IMR-90 (cell line): ENCODE measurements at regions not wholly inside any gene's neighbourhood (a gene's known extent, or its start where the extent isn't known, plus 50 kb on each side); places are given as distances from the start of the nearest gene placed in this dataset.

Source experiments
- ATAC-seq: fragments of 200-7000 bp; cut with Tn5 transposase; 2 replicates; pipeline ENCODE4 v1.9.1; 2020; ENCODE audit warnings: low read depth, mild to moderate bottlenecking, moderate library complexity
- BruUV-seq: library from RNA; stranded (reverse); fragments of 400-500 nt; replicated peaks from 2 replicates; lab custom pipeline; 2021; lab: Mats Ljungman, UMichigan
- CTCF ChIA-PET: fragments of 300-600 bp; formaldehyde crosslinking; extraction: SDS; loops from one replicate; lab custom pipeline; 2021; ENCODE audit warnings: antibody characterized with exemption; lab: Yijun Ruan, JAX
- POLR2A ChIA-PET: fragments of 300-600 bp; sonication (Branson Sonifier 250); formaldehyde crosslinking; loops from one replicate; lab custom pipeline; 2022; ENCODE audit warnings: antibody characterized with exemption; ENCODE audit not compliant: unreplicated experiment; lab: Charles Lee
- DNase-seq: peaks from one replicate; pipeline ENCODE4 v3.0.0; 2013
- H2AFZ ChIP-seq: replicated peaks from 2 replicates; pipeline ENCODE3; 2013; ENCODE audit warnings: low read length, mild to moderate bottlenecking; ENCODE audit not compliant: poor library complexity
- H2AK5ac ChIP-seq: 2 replicates; pipeline ENCODE4 v1.6.1; 2013; ENCODE audit warnings: low read depth, low read length, inconsistent platforms
- H2AK9ac ChIP-seq: replicated peaks from 2 replicates; pipeline ENCODE3; 2013; ENCODE audit warnings: mild to moderate bottlenecking, low read depth, low read length, moderate library complexity; ENCODE audit not compliant: poor library complexity
- H2BK120ac ChIP-seq: 2 replicates; pipeline ENCODE4 v1.6.1; 2013; ENCODE audit warnings: low read depth, low read length, inconsistent platforms
- H2BK15ac ChIP-seq: 3 replicates; pipeline ENCODE4 v1.6.1; 2013; ENCODE audit warnings: low read depth, low read length, inconsistent platforms
- H2BK20ac ChIP-seq: 2 replicates; pipeline ENCODE4 v1.6.1; 2013; ENCODE audit warnings: low read depth, mild to moderate bottlenecking, inconsistent platforms, low read length, moderate library complexity
- H2BK5ac ChIP-seq: 2 replicates; pipeline ENCODE4 v1.6.1; 2013; ENCODE audit warnings: mild to moderate bottlenecking, low read depth, low read length, inconsistent platforms; ENCODE audit not compliant: poor library complexity, severe bottlenecking
- H3K14ac ChIP-seq: replicated peaks from 2 replicates; pipeline ENCODE4 v1.6.1; 2013; ENCODE audit warnings: low read depth, low read length, inconsistent platforms
- H3K18ac ChIP-seq: 2 replicates; pipeline ENCODE4 v1.6.1; 2013; ENCODE audit warnings: low read depth, low read length, control low read depth
- H3K23ac ChIP-seq: 2 replicates; pipeline ENCODE4 v1.6.1; 2013; ENCODE audit warnings: low read depth, low read length, inconsistent platforms
- H3K27ac ChIP-seq: 2 replicates; pipeline ENCODE4 v1.5.1; 2013; ENCODE audit warnings: mild to moderate bottlenecking, control low read depth, low read length; ENCODE audit not compliant: insufficient read depth
- H3K27me3 ChIP-seq: 2 replicates; pipeline ENCODE4 v1.6.1; 2013; ENCODE audit warnings: low read length; ENCODE audit not compliant: control insufficient read depth, insufficient read depth
- H3K36me3 ChIP-seq: 2 replicates; pipeline ENCODE4 v1.6.1; 2013; ENCODE audit warnings: low read length, mixed read lengths; ENCODE audit not compliant: control insufficient read depth, insufficient read depth
- H3K4ac ChIP-seq: 2 replicates; pipeline ENCODE4 v1.6.1; 2013; ENCODE audit warnings: low read depth, low read length, inconsistent platforms
- H3K4me1 ChIP-seq: 2 replicates; pipeline ENCODE4 v1.6.1; 2013; ENCODE audit warnings: low read length, mixed read lengths; ENCODE audit not compliant: control insufficient read depth, insufficient read depth
- H3K4me2 ChIP-seq: 2 replicates; pipeline ENCODE4 v1.6.1; 2013; ENCODE audit warnings: low read depth, mild to moderate bottlenecking, control low read depth, low read length, moderate library complexity
- H3K4me3 ChIP-seq: 2 replicates; pipeline ENCODE4 v1.5.1; 2013; ENCODE audit warnings: low read depth, mild to moderate bottlenecking, control low read depth, low read length, moderate library complexity; ENCODE audit not compliant: insufficient read depth
- H3K56ac ChIP-seq: 2 replicates; pipeline ENCODE4 v1.6.1; 2013; ENCODE audit warnings: low read length, inconsistent platforms; ENCODE audit not compliant: insufficient read depth; ENCODE audit errors: extremely low read depth
- H3K79me1 ChIP-seq, 2 experiments: 2 replicates each; pipeline ENCODE4 v1.6.1; 2013; ENCODE audit warnings: low read length in 2 of 2, inconsistent platforms in 1 of 2, low read depth in 1 of 2
- H3K9ac ChIP-seq: 2 replicates; pipeline ENCODE4 v1.6.1; 2013; ENCODE audit warnings: low read depth, low read length, control low read depth
- H3K9me1 ChIP-seq: 2 replicates; pipeline ENCODE4 v1.6.1; 2013; ENCODE audit warnings: low read length, inconsistent platforms; ENCODE audit not compliant: insufficient read depth
- H3K9me3 ChIP-seq: 2 replicates; pipeline ENCODE4 v1.6.1; 2013; ENCODE audit warnings: low read length; ENCODE audit not compliant: control insufficient read depth, insufficient read depth
- H4K20me1 ChIP-seq: 2 replicates; pipeline ENCODE4 v1.6.1; 2013; ENCODE audit warnings: low read length, inconsistent platforms; ENCODE audit not compliant: insufficient read depth
- H4K5ac ChIP-seq: 2 replicates; pipeline ENCODE4 v1.6.1; 2013; ENCODE audit warnings: mild to moderate bottlenecking, low read depth, low read length, control low read depth
- H4K8ac ChIP-seq, 2 experiments: 2 replicates each; pipeline ENCODE4 v1.6.1; 2013; ENCODE audit warnings: low read depth in 2 of 2, low read length in 2 of 2, control low read depth in 1 of 2, inconsistent platforms in 1 of 2
- H4K91ac ChIP-seq: 2 replicates; pipeline ENCODE4 v1.6.1; 2013; ENCODE audit warnings: low read depth, low read length, inconsistent platforms; ENCODE audit not compliant: insufficient read depth
- BHLHE40 ChIP-seq: fragments of 150-350 bp; IDR thresholded peaks from 2 replicates; pipeline ENCODE4 v1.6.1; 2016; ENCODE audit warnings: mild to moderate bottlenecking, low read depth, low read length
- CEBPB ChIP-seq: IDR thresholded peaks from 2 replicates; pipeline ENCODE4 v1.6.1; 2012; ENCODE audit warnings: low read depth, low read length, improper control_type of control experiment
- CTCF ChIP-seq: conservative IDR thresholded peaks from 2 replicates; pipeline ENCODE4 v1.5.1; 2012; ENCODE audit warnings: mild to moderate bottlenecking, low read depth, low read length, improper control_type of control experiment
- ELK1 ChIP-seq: fragments of 150-350 bp; IDR thresholded peaks from 2 replicates; pipeline ENCODE4 v1.6.1; 2016; ENCODE audit warnings: low read depth, mild to moderate bottlenecking, low read length, moderate library complexity, borderline replicate concordance
- FOS ChIP-seq: fragments of 150-350 bp; IDR thresholded peaks from 2 replicates; pipeline ENCODE4 v1.6.1; 2016; ENCODE audit warnings: low read depth, low read length
- MAFK ChIP-seq: IDR thresholded peaks from 2 replicates; pipeline ENCODE4 v1.6.1; 2012; ENCODE audit warnings: low read depth, low read length, improper control_type of control experiment
- MAZ ChIP-seq: IDR thresholded peaks from 2 replicates; pipeline ENCODE4 v1.6.1; 2012; ENCODE audit warnings: low read depth, mild to moderate bottlenecking, low read length, improper control_type of control experiment, moderate library complexity, borderline replicate concordance
- MXI1 ChIP-seq: IDR thresholded peaks from 2 replicates; pipeline ENCODE4 v1.6.1; 2012; ENCODE audit warnings: low read depth, mild to moderate bottlenecking, low read length, moderate library complexity, borderline replicate concordance
- NFE2L2 ChIP-seq: fragments of 150-350 bp; IDR thresholded peaks from 2 replicates; pipeline ENCODE4 v1.6.1; 2016; ENCODE audit warnings: low read depth, mild to moderate bottlenecking, low read length
- POLR2A ChIP-seq: IDR thresholded peaks from 2 replicates; pipeline ENCODE4 v1.6.1; 2012; ENCODE audit warnings: mild to moderate bottlenecking, low read depth, low read length
- RAD21 ChIP-seq: IDR thresholded peaks from 2 replicates; pipeline ENCODE4 v1.6.1; 2012; ENCODE audit warnings: low read length, improper control_type of control experiment
- RCOR1 ChIP-seq: IDR thresholded peaks from 2 replicates; pipeline ENCODE4 v1.6.1; 2012; ENCODE audit warnings: mild to moderate bottlenecking, low read length, improper control_type of control experiment; ENCODE audit not compliant: insufficient replicate concordance
- USF2 ChIP-seq: fragments of 150-350 bp; IDR thresholded peaks from 2 replicates; pipeline ENCODE4 v1.6.1; 2017; ENCODE audit warnings: mild to moderate bottlenecking, antibody characterized with exemption, low read length, low read depth
- WGBS, 2 experiments: methylation state at CpG; one replicate each; pipeline versions ENCODE4 v1.1.5 to v1.1.7; 2013; ENCODE audit warnings: missing lambda C conversion rate in 2 of 2; ENCODE audit not compliant: insufficient read length in 1 of 2; ENCODE audit errors: extremely low coverage in 2 of 2; 5-methylcytosine and 5-hydroxymethylcytosine counted together
- dilution Hi-C: fragments of 300-500 bp; cut with HindIII; formaldehyde crosslinking; loops from one replicate; pipeline ENCODE4 v1.14.3; 2018; ENCODE audit warnings: low sequenced_read_pairs; ENCODE audit not compliant: unreplicated experiment
- in situ Hi-C: fragments of 300-500 bp; cut with MboI; formaldehyde crosslinking; loops from 3 replicates; pipeline ENCODE4 v1.14.3; 2019; ENCODE audit warnings: low sequenced_read_pairs, inconsistent platforms, mixed read lengths
- intact Hi-C: fragments of 100-400 bp; cut with micrococcal nuclease; formaldehyde crosslinking; loops from 2 replicates; pipeline ENCODE4 v1.10.0; 2022

GRCh38 chr5:143715616-143716015 lies 96.3 kb upstream of the HMHB1 start:
- TF ChIP-seq RCOR1 (no peak), FOS (no peak), POLR2A (no peak), RAD21 (no peak), NFE2L2 (no peak), BHLHE40 (no peak), CTCF (no peak), CEBPB (no peak), MAZ (no peak), ELK1 (no peak), USF2 (no peak), MXI1 (no peak), MAFK (no peak)
- no peak overlapping the region for H2AFZ ChIP-seq
- WGBS, 2 experiments = 100% methylated on average over 1 of the region's 3 CpGs; no CpG with 5 or more reads in 1 of the 2 experiments
- H2BK20ac ChIP-seq = no peak overlapping the region
- no peak overlapping the region for H3K9ac ChIP-seq
- no peak overlapping the region for H2AK5ac ChIP-seq
- H3K9me1 ChIP-seq = no peaks in the 10 kb centered on the region
- ATAC-seq (no peak), DNase-seq (no peak)
- no peak overlapping the region for H3K14ac ChIP-seq
- H3K4me2 ChIP-seq = no peak overlapping the region
- dilution Hi-C loops = no loop called here
- H3K27ac ChIP-seq = no peak overlapping the region
- H4K5ac ChIP-seq = no peak overlapping the region
- H3K18ac ChIP-seq = no peak overlapping the region
- H4K8ac ChIP-seq = no peak overlapping the region
- H2AK9ac ChIP-seq = no peak overlapping the region
- BruUV-seq = no TSS peak
- H3K27me3 ChIP-seq = no peaks in the 10 kb centered on the region
- H3K9me3 ChIP-seq = no peaks in the 10 kb centered on the region
- H2BK15ac ChIP-seq = no peak overlapping the region
- no peak overlapping the region for H3K4me3 ChIP-seq
- no peak overlapping the region for H2BK120ac ChIP-seq
- no peak overlapping the region for H3K56ac ChIP-seq
- H4K91ac ChIP-seq = no peak overlapping the region
- in situ Hi-C loops = no loop called here
- H2BK5ac ChIP-seq = no peak overlapping the region
- intact Hi-C loops = no loop called here
- POLR2A ChIA-PET = interaction anchor here (0.6 kb wide), 1 partner anchor 271 kb away, joined by 3 read pairs; no protein-coding TSS in a partner anchor
- peaks cover 3% of the 10 kb centered on the region for H3K4me1 ChIP-seq
- H3K79me1 ChIP-seq = no peaks in the 10 kb centered on the region
- no peaks in the 10 kb centered on the region for H3K36me3 ChIP-seq
- CTCF ChIA-PET = no interaction called here
- H4K20me1 ChIP-seq = no peaks in the 10 kb centered on the region
- no peak overlapping the region for H3K4ac ChIP-seq
- H3K23ac ChIP-seq = no peak overlapping the region
